ENCODE measurements at regions not wholly inside any gene's neighbourhood (a gene's known extent, or its start where the extent isn't known, plus 50 kb on each side); places are given as distances from the start of the nearest gene placed in this dataset.

- Histone ChIP-seq H3K27ac (ENCODE audit: low read depth) (no peak overlapping the region), H3K36me3 (ENCODE audit: insufficient read depth) (no peaks in the 10 kb centered on the region), H3K4me3 (ENCODE audit: low read depth, low read length) (no peak overlapping the region), H3K4me1 (ENCODE audit: insufficient read depth) (peaks cover 2% of the 10 kb centered on the region)
- DNase-seq (ENCODE audit: extremely low spot score), result no peak
- WGBS, result 55% methylated on average over 9 of the region's 9 CpGs
Measured at GRCh38 chr12:53824001-53824712, 72.4 kb upstream of the CISTR start.

GRCh38 chr12:53825246-53826081, 73.7 kb upstream of the CISTR start:
- no peak overlapping the region for H3K27ac ChIP-seq (ENCODE audit: low read depth)

GRCh38 chr12:53827306-53827705, 75.5 kb upstream of the CISTR start:
- Histone ChIP-seq H3K4me1 (ENCODE audit: insufficient read depth) (peaks cover 2% of the 10 kb centered on the region), H3K27ac (ENCODE audit: low read depth) (no peak overlapping the region), H3K4me3 (ENCODE audit: low read depth, low read length) (no peak overlapping the region), H3K36me3 (ENCODE audit: insufficient read depth) (no peaks in the 10 kb centered on the region)
- DNase-seq (ENCODE audit: extremely low spot score), result no peak

More at GRCh38 chr12:53825246-53826081, 73.7 kb upstream of the CISTR start:
- 83% methylated on average over 8 of the region's 8 CpGs for WGBS
- Histone ChIP-seq H3K36me3 (ENCODE audit: insufficient read depth) (no peaks in the 10 kb centered on the region), H3K4me1 (ENCODE audit: insufficient read depth) (peaks cover 2% of the 10 kb centered on the region), H3K4me3 (ENCODE audit: low read depth, low read length) (no peak overlapping the region)
- no peak for DNase-seq (ENCODE audit: extremely low spot score)

- Histone ChIP-seq H3K36me3 (ENCODE audit: insufficient read depth) (no peaks in the 10 kb centered on the region), H3K27ac (ENCODE audit: low read depth) (no peak overlapping the region), H3K4me3 (ENCODE audit: low read depth, low read length) (no peak overlapping the region), H3K4me1 (ENCODE audit: insufficient read depth) (peaks cover 2% of the 10 kb centered on the region)
- WGBS, result 75% methylated on average over 2 of the region's 2 CpGs
- DNase-seq (ENCODE audit: extremely low spot score), result no peak
Measured at GRCh38 chr12:53828598-53828997, 76.8 kb upstream of the CISTR start.

- 41% methylated on average over 3 of the region's 3 CpGs for WGBS
- no peak for DNase-seq (ENCODE audit: extremely low spot score)
- peaks cover 2% of the 10 kb centered on the region for H3K4me1 ChIP-seq (ENCODE audit: insufficient read depth)
Measured at GRCh38 chr12:53829130-53829819, 77.5 kb upstream of the CISTR start.

GRCh38 chr12:53830631-53831030, 78.9 kb upstream of the CISTR start:
- H3K4me3 ChIP-seq (ENCODE audit: low read depth, low read length), result no peak overlapping the region
- WGBS, result 86% methylated on average over 5 of the region's 5 CpGs
- H3K27ac ChIP-seq (ENCODE audit: low read depth), result no peak overlapping the region
- H3K36me3 ChIP-seq (ENCODE audit: insufficient read depth), result no peaks in the 10 kb centered on the region
- peaks cover 2% of the 10 kb centered on the region for H3K4me1 ChIP-seq (ENCODE audit: insufficient read depth)
- no peak for DNase-seq (ENCODE audit: extremely low spot score)

More at GRCh38 chr12:53829130-53829819, 77.5 kb upstream of the CISTR start:
- H3K36me3 ChIP-seq (ENCODE audit: insufficient read depth), result no peaks in the 10 kb centered on the region
- H3K4me3 ChIP-seq (ENCODE audit: low read depth, low read length), result no peak overlapping the region
- no peak overlapping the region for H3K27ac ChIP-seq (ENCODE audit: low read depth)

- Histone ChIP-seq H3K4me1 (ENCODE audit: insufficient read depth) (no peaks in the 10 kb centered on the region), H3K36me3 (ENCODE audit: insufficient read depth) (no peaks in the 10 kb centered on the region), H3K27ac (ENCODE audit: low read depth) (no peak overlapping the region), H3K4me3 (ENCODE audit: low read depth, low read length) (no peak overlapping the region)
- 72% methylated on average over 5 of the region's 5 CpGs for WGBS
- DNase-seq (ENCODE audit: extremely low spot score), result no peak
Measured at GRCh38 chr12:53836119-53836655, 84.4 kb upstream of the CISTR start.

GRCh38 chr12:53838978-53839377, 87.2 kb upstream of the CISTR start:
- Histone ChIP-seq H3K4me1 (ENCODE audit: insufficient read depth) (no peaks in the 10 kb centered on the region), H3K36me3 (ENCODE audit: insufficient read depth) (no peaks in the 10 kb centered on the region), H3K27ac (ENCODE audit: low read depth) (no peak overlapping the region), H3K4me3 (ENCODE audit: low read depth, low read length) (no peak overlapping the region)
- WGBS, result 79% methylated on average over 2 of the region's 2 CpGs
- DNase-seq (ENCODE audit: extremely low spot score), result no peak

GRCh38 chr12:53840316-53840715, 88.5 kb upstream of the CISTR start:
- H3K27ac ChIP-seq (ENCODE audit: low read depth), result no peak overlapping the region
- no peaks in the 10 kb centered on the region for H3K36me3 ChIP-seq (ENCODE audit: insufficient read depth)
- WGBS, result 62% methylated on average over 4 of the region's 4 CpGs
- no peaks in the 10 kb centered on the region for H3K4me1 ChIP-seq (ENCODE audit: insufficient read depth)
- no peak overlapping the region for H3K4me3 ChIP-seq (ENCODE audit: low read depth, low read length)
- no peak for DNase-seq (ENCODE audit: extremely low spot score)

- 73% methylated on average over 6 of the region's 6 CpGs for WGBS
- no peak overlapping the region for H3K27ac ChIP-seq (ENCODE audit: low read depth)
- no peak for DNase-seq (ENCODE audit: extremely low spot score)
- H3K36me3 ChIP-seq (ENCODE audit: insufficient read depth), result no peaks in the 10 kb centered on the region
- H3K4me3 ChIP-seq (ENCODE audit: low read depth, low read length), result no peak overlapping the region
- no peaks in the 10 kb centered on the region for H3K4me1 ChIP-seq (ENCODE audit: insufficient read depth)
Measured at GRCh38 chr12:53842686-53843085, 90.9 kb upstream of the CISTR start.

- WGBS, result 93% methylated on average over 1 of the region's 1 CpG
- Histone ChIP-seq H3K27ac (ENCODE audit: low read depth) (no peak overlapping the region), H3K36me3 (ENCODE audit: insufficient read depth) (no peaks in the 10 kb centered on the region), H3K4me3 (ENCODE audit: low read depth, low read length) (no peak overlapping the region), H3K4me1 (ENCODE audit: insufficient read depth) (no peaks in the 10 kb centered on the region)
- no peak for DNase-seq (ENCODE audit: extremely low spot score)
Measured at GRCh38 chr12:53843545-53843944, 91.8 kb upstream of the CISTR start.

- no peak overlapping the region for H3K4me3 ChIP-seq (ENCODE audit: low read depth, low read length)
- DNase-seq (ENCODE audit: extremely low spot score), result no peak
- H3K36me3 ChIP-seq (ENCODE audit: insufficient read depth), result no peaks in the 10 kb centered on the region
- no peak overlapping the region for H3K27ac ChIP-seq (ENCODE audit: low read depth)
- no peaks in the 10 kb centered on the region for H3K4me1 ChIP-seq (ENCODE audit: insufficient read depth)
- 50% methylated on average over 5 of the region's 5 CpGs for whole genome bisulfite sequencing
Measured at GRCh38 chr12:53844994-53845844, 93.4 kb upstream of the HOXC13 start.

- no peak overlapping the region for H3K27ac ChIP-seq (ENCODE audit: low read depth)
- WGBS, result 68% methylated on average over 5 of the region's 5 CpGs
- H3K4me1 ChIP-seq (ENCODE audit: insufficient read depth), result no peaks in the 10 kb centered on the region
- H3K36me3 ChIP-seq (ENCODE audit: insufficient read depth), result no peaks in the 10 kb centered on the region
- no peak overlapping the region for H3K4me3 ChIP-seq (ENCODE audit: low read depth, low read length)
- no peak for DNase-seq (ENCODE audit: extremely low spot score)
Measured at GRCh38 chr12:53845932-53846331, 92.7 kb upstream of the HOXC13 start.
